Iris pigment epithelial cell (primary cell): ENCODE measurements at regions not wholly inside any gene's neighbourhood (a gene's known extent, or its start where the extent isn't known, plus 50 kb on each side); places are given as distances from the start of the nearest gene placed in this dataset.
"Not testable (repeated sequence)": the region's sequence is repeated elsewhere in the genome, so short reads cannot be mapped to it uniquely, and the experiment has no call there.

Experiments
- DNase-seq: peaks from one replicate; pipeline ENCODE4 v3.0.0-alpha.2; 2011; ENCODE audit warnings: low read depth

DNA sequence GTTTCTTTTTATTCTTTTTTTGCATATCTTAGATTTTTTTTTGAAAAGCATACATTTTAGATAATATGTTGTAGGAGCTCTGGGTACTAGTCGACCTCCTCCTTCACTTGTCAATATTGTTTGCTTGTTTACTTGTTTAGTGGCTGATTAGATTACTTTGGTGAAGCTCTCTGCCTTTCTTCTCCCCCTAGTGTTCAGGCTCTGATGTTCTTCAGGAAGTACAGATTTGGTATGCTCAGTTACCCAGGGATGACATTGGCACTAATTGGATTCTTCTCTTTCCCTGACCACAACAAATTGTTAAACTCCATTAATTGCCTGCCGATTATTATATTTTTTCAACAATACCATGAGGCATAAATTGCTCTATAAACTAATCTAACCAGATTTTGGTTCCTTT, 491.2 kb downstream of the SUCLG1 start:
- no peak for DNase-seq

DNA sequence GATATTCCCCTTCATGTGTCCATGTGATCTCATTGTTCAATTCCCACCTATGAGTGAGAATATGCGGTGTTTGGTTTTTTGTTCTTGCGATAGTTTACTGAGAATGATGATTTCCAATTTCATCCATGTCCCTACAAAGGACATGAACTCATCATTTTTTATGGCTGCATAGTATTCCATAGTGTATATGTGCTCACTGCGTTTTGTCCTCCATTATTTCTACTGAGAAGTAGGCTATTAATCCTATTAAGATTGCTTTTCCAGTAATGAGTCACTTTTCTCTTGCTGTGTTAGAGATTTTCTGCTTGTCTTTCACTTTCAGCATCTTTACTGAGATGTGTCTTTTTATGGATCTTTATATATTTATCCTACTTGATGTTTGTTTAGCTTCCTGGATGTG, 492.1 kb downstream of the SUCLG1 start:
- not testable (repeated sequence) for DNase-seq

DNA sequence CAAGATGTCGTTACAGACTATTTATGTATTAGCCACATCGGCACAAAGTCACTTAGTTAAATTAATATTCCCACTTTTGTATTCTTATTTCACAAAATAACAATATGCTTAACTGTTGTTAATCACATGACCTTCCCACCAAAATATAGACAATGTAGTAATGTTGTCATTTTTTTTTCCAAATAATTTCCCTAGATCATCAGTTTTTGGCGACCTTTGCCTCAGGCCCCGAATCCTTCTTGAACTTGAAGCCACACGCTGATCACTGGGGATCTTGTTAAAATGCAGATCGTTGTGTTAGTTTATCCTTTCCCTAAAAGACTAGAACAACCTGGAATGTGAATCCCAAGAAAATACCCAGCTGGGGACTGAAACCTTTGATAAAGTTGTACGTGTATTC, 497.6 kb downstream of the SUCLG1 start:
- no peak for DNase-seq

- DNase-seq: no peak
Observed at GRCh38 chr2:83960371-83960770, 498.7 kb downstream of the SUCLG1 start.

- no peak for DNase-seq
Observed at GRCh38 chr2:83959266-83959665, 499.8 kb downstream of the SUCLG1 start.

DNA sequence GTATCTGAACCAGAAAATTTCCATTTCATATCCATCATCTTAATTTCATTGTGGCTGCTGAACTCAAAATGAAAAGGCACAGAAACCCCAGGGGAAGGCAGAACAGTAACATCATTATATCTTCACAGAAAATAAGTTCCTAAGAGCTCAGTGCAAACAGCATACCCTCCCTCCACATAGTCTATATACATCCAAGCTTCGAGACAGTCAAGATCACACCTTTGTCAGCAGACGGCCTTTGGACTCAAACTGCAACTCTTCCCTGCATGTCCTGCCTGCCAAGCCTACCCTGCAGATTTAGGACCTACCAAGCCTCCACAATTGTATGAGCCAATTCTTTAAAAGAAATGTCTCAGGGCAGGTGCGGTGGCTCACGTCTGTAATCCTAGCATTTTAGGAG, 502.1 kb downstream of the SUCLG1 start:
- DNase-seq: no peak

GRCh38 chr2:83953697-83954096, 505.4 kb downstream of the SUCLG1 start:
- DNase-seq: no peak

DNA sequence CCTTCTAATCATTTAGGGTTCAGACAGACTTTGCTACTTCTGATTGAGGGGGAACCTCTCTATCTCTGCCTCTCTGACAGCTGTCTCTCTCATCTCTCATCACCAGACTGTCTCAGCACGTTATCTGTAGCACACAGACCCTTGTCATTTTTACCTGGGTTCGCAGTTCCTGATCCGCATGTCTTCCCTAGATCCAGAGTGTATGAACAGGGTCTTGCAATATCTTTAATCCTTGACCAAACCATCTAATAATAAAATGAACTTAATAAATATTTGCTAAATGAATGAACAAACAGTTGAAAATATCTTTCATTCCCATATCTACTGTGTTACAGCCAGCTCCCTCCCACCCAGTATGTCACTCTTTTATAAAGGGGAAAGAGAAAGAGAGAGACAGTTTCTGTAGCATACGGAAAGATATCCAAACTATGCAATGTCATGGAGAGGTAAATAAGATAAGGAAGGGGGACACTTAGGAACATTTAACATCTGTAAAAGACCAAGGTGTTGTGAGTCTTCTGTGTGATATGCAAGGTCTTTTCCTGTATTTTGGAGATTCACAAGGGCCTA, 507.6 kb downstream of the SUCLG1 start:
- DNase-seq: no peak

DNA sequence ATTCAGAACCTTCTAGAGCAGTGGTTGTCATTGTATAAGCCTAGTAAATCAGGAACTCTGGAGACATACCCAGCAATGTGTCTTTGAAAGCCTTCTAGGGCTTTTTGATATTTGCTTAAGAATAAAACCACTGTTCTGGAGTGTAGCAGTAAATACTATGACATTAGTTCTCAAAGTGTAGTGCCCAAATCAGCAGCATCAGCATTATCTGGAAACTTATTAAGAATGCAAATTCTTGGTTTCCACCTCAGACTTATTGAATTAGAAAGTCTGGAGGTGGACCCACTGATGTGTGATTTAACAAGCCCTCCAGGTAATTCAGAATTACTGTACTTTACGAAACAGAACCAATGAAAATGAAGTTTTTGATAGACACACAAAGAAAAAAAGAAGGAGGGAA, 509.7 kb downstream of the SUCLG1 start:
- no peak for DNase-seq

GRCh38 chr2:83944191-83944590, 514.9 kb downstream of the SUCLG1 start:
- no peak for DNase-seq

DNA sequence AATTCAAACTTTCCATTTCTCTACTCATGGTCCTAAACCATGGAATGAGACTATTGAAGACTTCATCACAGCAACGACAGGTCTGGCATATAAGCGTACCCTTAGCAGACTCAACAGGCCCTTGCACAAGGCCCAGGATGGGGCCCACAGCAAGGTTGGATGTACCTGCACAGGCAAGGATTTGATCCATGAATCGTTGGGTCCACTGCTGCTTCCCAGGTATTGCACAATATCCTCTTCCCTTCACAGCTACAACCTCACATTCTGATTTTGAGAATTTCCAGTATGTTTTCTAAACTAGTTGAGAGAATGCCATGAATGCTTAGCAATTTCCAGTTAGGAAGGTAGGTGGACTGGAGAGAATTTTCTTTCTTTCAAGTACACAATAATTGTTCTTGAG, 515.8 kb downstream of the SUCLG1 start:
- no peak for DNase-seq

GRCh38 chr2:83941886-83942285, 517.2 kb downstream of the SUCLG1 start:
- no peak for DNase-seq

DNA sequence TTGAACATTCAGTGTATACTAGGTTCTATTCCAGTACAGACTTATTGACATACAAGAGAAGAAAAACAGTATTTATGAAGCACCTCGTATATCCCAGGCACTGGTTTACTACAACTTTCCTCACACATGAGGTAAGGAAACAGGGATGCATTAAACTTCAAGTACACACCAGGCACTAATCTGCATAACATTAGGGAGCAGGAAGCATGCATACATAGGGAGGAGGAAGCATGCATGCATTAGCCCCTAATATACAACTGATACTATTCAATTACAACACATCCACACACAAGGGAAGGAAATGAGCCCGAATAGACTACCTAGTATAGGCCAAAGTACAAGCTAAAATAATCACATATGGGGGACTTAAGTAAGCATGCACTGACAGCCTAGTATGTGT, 525.3 kb downstream of the SUCLG1 start:
- DNase-seq: no peak

DNA sequence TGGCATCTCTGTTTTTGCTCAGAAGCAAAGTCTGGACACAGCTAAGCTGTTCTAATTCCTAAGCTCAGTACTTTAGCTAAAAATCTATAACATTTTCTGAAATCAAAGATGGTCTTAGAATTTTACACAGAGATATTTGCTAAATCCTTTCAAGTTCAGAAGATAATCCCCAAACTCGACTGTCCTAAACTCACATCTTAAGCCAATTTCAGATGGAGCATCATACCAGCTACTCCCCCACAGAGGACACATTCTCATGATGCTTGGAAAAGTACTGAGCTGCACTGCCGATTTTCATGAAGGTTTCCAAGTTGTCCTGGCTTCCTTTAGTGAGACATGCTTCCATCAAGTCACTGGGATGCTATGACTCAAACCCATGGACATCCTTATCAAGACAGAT, 535.5 kb downstream of the SUCLG1 start:
- DNase-seq: no peak

DNA sequence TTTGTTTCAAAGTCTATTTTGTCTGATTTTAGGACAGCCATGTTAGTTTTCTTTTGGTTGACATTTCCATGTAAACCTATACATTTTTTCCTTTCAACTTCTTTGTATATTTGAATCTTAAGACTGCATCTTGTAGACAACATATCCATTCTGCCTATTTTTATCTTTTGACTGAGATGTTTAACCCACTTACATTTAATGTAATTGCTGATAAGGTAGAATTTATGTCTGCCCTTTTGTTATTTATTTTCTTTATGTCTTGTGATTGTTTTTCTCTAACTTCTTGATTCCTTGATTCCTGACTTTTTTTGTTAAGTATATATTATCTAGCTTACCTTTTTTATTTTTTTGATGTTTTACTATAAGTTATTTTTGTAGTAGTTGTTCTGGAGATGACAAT, 542.5 kb downstream of the SUCLG1 start:
- no peak for DNase-seq

DNA sequence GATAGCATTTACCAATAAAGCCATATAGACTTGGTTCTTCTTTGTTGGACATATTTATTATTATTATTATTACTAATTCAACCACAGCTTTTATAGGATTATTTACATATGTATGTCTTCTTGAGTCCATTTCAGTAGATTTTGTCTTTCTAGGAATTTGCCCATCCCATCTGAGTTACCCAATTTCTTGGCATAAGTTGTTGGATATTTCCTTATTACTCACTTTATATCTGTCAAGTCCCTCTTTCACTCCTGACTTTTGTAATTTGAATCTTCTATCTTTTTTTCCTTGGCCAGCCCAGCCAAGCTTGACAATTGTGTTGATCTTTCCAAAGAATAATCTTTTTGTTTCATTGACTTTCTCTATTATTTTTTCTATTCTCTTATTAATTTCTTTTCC, 543.7 kb downstream of the SUCLG1 start:
- DNase-seq: no peak

DNA sequence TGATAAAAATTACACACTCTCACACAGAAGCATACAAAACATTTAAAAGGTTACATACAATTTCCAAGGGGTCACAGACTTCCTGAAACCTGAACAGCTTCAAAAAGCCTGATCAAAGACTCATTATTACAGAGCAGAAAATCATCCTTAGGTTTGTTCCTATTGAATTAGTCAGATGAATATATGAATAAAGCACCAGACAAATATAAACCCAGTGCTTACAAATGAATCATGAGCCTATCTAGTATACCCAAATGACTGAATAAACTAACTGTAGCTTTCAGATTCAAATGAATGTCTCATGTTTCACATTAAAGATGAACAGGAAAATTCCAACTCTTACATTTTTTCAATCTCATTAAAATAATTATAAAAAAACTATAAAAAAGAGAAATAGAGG, 550.3 kb downstream of the SUCLG1 start:
- DNase-seq: no peak

- no peak for DNase-seq
Observed at GRCh38 chr2:83901317-83901716, 557.8 kb downstream of the SUCLG1 start.

- DNase-seq: peak; percentile 0
Observed at GRCh38 chr2:83900862-83901261, 558.2 kb downstream of the SUCLG1 start.

DNA sequence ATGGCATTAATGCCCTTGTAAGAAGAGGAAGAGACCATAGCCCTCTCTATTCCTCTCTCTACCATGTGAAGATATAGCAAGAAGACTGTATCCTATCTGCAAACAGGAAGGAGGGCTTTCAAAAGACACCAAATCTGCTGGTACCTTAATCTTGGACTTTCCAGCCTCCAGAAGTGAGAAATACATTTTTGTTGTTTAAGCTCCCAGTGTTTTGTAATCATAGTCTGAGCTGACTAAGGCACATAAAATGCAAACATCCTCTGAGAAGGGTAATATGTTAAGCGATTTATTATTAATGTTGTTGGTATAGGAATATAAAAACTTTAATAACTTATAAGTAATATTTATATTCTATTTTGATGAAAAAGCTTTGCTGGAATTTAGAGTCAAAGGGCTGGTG, 559.8 kb downstream of the SUCLG1 start:
- no peak for DNase-seq

DNA sequence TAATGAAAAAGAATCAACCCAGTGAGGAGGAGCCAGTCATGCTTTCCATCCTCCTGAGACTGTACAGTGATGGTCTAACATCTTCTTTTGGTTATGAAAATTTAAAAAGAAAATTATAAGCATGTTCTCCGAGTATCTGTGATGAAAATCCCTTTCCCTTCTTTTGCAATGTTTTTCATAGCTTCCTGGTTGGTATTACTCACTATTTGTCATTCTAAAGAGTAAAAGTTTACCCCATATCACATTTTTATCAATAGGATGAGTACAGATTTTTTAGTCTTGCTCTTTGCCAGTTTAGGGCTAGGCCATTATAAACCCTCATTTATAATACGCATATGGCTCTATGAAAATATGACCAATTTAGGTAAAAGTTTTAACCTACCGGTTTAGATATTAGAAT, 564.1 kb downstream of the SUCLG1 start:
- no peak for DNase-seq

DNA sequence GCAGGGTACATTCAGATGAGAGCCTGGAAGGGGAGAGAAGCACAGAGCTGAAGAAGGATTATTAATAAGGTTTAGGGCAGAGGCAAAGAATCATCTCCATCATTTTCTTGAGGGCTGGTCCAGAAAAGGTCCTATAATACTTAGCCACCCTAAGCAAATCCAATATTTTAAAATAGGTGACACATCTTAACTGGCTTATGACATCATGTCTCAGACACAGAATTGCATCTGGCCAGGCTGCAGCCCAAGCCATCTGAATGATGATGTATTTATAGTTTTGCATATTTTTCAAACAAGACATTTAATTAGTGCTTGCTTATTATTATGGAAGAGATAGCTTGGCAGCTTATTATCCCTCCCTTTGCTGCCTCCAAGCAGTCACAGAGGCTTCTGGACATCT, 571.3 kb downstream of the SUCLG1 start:
- DNase-seq: no peak

- no peak for DNase-seq
Observed at GRCh38 chr2:83879127-83879526, 580.0 kb downstream of the SUCLG1 start.

DNA sequence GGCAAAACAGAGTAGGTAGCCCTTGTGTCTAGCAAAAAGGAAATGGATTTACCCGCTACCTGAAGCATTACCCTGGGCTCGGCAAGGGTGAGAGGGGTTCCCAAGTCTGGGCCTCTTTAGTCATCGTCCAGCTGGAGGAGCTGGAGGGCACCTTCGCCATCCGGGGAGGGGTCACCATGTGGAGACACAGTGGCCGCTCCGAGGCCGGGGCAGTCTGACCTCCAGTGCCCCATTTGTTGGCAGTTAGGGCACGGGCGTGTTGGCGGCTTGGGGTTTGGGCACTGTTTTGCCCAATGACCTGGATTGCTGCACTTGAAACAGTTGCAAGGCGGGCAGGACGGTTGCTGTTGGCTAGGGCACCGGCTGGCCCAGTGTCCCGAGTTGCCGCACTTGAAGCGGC, 581.8 kb downstream of the SUCLG1 start:
- not testable (repeated sequence) for DNase-seq
